Activated T-cell treated with anti-CD3 and anti-CD28 coated beads for 48 hours (primary cell): ENCODE measurements at regions not wholly inside any gene's neighbourhood (a gene's known extent, or its start where the extent isn't known, plus 50 kb on each side); places are given as distances from the start of the nearest gene placed in this dataset.
"Not testable (repeated sequence)": the region's sequence is repeated elsewhere in the genome, so short reads cannot be mapped to it uniquely, and the experiment has no call there.

Source experiments
- DNase-seq: peaks from one replicate; pipeline ENCODE4 v3.0.0-alpha.2; 2020; ENCODE audit warnings: low read depth

GRCh38 chr18:75739682-75740081 is 312.2 kb upstream of the SMIM21 start:
- DNase-seq, result no peak

DNA sequence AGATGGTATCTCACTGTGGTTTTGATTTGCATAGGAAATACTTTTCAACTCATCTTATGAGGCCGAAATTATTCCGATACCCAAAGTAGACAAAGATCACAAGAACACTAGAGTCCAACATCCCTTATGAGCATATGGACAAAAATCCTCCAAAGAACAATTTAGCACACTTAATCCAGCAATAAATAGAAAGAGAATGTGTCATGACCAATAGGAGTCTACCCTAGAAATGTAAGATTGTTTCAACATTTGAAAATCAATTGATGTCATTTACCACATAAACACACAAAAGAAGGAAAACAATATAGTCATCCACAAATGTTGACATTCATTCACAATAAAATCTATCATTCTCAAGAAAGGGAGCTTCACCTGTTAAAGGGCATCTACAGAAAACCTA is 307.8 kb upstream of the SMIM21 start:
- DNase-seq, result no peak

- no peak for DNase-seq
Observed at GRCh38 chr18:75730249-75730648, 302.7 kb upstream of the SMIM21 start.

DNA sequence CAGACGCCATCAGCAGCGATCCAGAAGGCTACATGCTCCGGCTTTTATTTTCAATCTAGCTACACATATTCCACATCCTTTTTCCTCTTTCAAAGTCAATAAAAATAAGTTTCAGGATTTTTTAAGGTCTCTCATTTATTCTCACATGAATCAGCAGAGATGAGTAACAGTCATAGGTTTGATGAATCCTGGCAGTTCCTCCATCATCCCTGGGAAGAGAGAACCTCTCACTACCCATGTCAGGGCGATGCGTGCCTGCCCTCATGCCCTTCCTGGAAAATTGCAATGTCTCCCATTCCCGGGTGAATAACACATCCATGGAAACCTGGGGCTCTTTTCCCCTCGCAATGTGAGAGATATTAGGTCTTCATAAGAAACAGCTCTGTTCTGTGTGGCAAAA is 301.1 kb upstream of the SMIM21 start:
- no peak for DNase-seq

DNA sequence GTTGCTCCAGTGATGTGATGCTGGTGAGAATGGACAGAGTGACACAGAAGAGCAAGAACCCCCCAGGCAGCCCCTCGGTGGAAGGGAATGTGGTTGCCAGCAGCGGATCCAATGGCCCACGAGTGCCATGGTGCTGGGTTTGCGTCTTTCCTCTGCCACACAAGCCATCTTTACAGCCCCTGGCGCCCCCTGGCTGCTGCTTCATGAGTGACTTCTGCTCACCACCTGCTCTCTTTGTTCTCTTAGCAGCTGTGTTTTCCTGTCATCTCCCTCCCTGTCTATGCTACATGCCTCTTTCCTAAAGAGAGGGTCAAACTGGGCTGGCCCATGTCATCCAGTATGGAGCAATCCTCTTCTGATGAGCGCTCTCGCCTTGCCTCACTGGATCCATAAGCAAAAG is 300.0 kb upstream of the SMIM21 start:
- peak; percentile 22 for DNase-seq

DNA sequence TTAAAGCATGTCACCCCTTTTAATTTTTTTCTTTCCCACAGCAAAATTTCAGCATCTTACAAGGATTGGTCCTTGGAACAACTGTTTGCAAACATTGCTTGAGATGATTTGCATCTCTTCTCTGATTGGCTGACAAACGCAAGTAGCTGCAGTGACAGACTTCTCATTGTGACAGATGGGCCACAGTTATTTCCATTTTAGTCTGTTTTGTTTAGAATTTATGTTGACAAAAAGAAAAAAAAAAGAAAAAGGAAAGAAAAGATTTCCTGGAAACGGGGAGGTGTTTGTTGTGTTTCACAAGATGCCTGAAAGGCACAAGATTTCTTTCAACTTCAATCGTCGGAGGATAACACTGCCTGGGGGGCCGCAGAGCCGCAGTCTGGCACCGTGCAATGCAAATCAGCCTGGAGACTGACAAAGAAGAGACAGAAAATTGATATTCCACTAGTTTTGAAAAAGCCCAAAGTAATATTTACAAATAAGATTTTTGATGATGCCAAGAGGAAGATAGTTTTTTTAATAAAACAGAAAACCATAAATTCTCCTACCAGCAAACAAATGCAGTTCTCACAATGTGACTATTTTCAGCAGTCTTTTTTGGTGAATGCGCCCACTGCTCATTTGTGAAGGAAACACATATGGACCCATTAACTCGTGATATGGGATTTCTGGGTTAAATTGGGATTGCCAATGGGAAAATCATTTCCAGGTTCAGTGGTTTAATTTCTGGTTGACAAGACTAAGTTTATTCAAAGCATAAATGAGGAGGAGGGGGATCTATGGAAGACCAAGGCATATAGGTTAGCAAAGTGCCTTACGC is 296.2 kb upstream of the SMIM21 start:
- no peak for DNase-seq

- no peak for DNase-seq
Observed at GRCh38 chr18:75714766-75715165, 287.3 kb upstream of the SMIM21 start.

- DNase-seq, result not testable (repeated sequence)
Observed at GRCh38 chr18:75712124-75712867, 284.8 kb upstream of the SMIM21 start.

- no peak for DNase-seq
Observed at GRCh38 chr18:75700561-75700960, 273.1 kb upstream of the SMIM21 start.

GRCh38 chr18:75698861-75699260 is 271.4 kb upstream of the SMIM21 start:
- DNase-seq, result no peak

- no peak for DNase-seq
Observed at GRCh38 chr18:75697493-75697892, 270.0 kb upstream of the SMIM21 start.

DNA sequence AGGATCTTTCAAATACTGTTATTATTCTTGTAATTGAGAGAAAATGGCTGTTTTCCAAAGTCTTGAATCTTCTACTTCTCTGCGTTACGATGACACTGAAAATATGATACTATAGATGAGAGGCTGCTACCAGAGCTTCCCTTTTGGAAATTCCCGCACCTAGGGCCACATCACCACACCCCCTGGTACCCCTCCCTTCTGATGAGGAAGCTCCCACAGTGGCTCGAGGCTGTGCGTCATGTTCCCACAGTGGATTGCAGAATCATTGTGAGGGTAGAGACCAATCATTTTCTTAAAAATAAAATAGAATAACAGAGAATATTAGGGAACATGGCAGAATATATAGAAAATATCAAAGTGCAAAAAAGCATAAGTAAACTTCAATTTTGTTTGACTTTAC is 268.9 kb upstream of the SMIM21 start:
- DNase-seq, result no peak

DNA sequence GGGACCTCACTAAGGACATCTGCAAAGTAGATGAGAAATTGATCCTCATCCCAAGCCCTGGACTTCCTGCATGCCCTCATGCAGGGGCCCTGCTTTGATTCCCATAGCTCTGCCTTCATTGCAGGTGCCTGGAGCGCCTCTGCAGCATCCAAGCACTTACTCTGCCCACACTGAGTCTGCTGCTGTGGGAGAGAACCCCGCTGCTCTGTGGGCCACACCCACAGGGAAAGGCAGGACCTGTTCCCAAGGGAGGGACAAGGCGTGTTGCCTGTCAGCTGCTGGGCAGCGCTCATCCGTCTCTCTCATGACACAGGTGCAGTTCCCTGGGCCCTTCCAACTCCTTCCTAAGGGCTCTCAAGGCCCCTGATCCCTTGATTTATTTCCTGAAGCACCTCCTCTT is 266.8 kb upstream of the SMIM21 start:
- DNase-seq, result no peak

- no peak for DNase-seq
Observed at GRCh38 chr18:75691483-75691882, 264.0 kb upstream of the SMIM21 start.

DNA sequence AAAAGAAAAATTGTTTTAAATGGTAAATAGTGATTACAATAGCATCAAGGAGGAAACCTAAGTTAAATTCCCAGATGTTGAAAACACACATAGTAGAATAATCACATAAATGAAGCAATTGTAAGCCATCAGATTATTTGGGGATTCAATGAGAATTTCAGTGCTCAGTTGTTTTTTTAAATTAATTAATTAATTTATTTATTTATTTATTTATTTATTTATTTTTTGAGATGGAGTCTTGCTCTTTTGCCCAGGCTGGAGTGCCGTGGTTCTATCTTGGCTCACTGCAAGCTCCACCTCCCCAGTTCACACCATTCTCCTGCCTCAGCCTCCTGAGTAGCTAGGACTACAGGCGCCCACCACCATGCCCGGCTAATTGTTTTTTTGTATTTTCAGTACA is 262.8 kb upstream of the SMIM21 start:
- not testable (repeated sequence) for DNase-seq

DNA sequence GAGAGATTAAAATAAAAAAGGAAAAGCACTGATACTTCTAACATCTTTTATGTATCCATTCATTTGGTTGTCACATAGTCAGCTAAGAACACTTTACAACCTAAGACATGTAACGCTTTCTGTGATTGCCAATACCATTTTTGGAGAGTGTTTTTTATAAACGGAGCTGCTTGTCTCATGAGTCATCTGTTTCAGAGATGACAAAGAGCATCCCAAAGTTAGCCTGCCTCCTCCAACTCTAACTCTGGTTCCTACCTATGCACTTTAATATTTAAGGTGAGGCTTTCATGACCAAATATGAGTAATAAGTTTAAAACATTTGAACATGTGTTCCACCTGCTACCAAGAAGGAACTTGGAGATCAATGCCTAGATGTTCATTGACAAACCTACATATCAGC is 260.1 kb upstream of the SMIM21 start:
- DNase-seq, result no peak

GRCh38 chr18:75683426-75683825 is 255.9 kb upstream of the SMIM21 start:
- no peak for DNase-seq

DNA sequence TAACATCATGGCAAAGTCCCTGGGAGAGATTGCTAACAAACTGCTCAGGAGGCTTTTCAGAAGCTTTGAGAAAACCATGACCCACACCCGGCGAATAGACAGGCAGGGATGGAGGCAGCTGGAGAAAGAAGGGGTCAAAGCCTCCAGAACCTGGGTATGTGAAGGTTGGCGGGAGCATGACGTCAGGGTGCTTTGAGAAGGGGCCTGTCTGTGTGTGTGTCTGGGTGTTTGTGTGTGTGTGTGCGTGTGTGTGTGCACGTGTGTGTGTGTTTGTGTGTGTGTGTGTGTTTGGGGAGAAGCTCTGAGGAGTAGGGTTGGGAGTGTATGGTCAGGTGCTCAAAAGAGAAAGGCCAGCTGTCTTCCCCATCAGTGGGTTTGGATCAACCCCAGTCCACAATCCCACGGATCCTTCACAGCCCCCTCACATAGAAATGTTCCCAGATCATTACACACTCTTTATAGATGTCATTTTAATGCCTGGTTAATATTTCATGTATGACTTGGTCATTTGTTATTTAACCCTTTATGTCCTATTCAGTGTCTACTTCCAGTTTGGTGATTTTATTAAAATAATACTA is 254.1 kb upstream of the SMIM21 start:
- no peak for DNase-seq

DNA sequence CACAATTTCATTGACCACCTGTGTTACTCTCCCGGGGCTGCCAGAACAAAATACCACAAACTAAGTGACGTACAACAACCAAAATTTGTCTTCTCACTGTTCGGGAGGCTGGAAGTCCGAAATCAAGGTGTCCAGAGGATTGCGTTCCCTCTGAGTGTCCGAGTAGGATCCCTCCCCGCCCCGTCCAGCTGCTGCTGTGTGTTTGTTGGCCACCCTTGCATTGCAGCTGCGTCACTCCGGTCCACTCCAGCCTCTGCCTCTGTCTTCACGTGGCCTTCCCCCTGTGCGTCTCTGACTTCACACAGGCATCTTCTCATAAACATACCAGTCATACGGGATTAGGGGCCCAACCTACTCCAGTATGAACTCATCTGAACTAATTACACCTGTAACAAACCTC is 251.8 kb upstream of the SMIM21 start:
- no peak for DNase-seq

GRCh38 chr18:75678627-75679026 is 251.1 kb upstream of the SMIM21 start:
- no peak for DNase-seq

DNA sequence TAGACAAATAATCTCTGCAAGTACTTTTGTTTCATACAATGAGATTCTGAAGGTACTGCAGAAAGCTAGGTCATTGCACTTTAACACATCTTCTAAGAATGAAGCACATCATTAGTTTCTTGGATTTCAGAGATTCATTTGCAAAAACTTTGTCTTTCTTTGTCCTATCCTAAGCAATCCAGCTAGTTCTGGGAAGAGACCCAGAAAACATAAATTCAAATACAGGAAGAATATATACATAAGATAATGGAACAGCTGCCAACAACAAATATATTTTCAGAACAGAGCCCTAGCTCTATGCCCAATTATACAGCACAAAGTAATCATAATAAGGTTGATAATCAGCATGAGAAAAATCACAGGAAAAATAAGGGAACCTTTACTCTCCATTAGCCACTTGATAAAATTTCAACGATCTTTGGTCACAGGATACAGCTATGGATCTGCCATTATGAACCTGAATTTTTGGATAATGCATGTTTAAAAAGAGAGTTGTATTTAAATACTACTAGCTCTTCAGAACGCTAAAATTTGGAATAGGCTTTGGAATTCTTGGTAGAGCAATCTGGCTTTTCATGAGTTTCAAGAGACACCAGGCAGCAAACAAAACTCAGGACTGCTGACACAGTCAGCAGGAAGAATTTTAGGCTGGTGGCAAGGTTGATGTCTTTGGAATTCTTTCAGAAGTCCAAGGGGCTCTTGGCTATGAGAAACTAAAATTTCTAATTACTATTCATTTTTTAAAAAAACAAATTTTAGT is 250.4 kb upstream of the SMIM21 start:
- no peak for DNase-seq

DNA sequence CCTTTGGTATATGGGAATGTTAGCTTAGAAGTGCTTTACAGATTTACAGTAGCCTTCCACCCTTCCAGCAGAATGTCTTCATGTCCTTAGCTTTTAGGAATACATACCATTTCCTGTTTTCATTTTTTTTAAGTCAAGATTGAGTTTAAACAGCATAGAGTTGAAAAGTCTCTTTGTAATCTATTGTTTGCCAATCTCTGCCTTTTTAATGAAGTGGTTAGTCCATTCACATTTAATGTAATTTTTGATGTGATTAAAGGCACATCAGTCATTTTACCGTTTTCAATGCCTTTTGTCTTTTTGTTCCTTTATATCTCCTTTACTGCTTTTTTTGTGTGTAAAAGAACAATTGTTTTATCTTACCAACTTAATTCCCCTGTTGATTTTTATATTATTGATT is 233.4 kb upstream of the SMIM21 start:
- no peak for DNase-seq
